ENCODE measurements at regions not wholly inside any gene's neighbourhood (a gene's known extent, or its start where the extent isn't known, plus 50 kb on each side); places are given as distances from the start of the nearest gene placed in this dataset.

DNA sequence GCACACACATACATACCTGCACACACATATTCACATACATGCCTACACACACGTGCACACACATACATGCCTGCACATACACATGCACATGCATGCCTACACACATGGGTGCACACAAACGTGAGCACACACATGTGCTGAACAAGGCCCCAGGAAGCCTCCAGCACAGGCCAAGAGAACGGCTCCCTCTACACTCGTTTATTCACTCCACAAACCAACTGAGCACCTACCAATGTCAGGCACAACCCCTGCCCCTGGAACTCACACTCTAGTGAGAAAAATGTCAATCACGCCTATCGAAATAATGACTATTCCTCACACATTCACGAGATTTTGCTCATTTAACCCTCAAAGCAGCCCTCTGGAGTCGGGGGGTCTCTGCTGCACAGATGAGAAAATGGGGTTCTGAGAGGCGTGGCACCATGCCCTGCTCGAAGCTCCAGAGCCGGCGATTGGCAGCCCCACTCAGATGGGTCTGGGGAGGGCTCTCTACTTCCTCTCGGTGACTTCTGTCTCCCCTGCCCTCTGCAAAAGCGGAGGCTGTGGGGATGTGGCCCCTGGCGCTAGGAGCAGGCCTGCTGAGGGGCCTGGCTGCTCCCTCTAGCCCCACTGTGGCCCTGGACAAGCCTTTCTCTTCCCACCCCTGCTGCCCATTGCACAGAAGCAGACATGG, 90.2 kb upstream of the RUNX3 start:
- intact Hi-C loops (cut with micrococcal nuclease), result loop anchor here (5.0 kb wide), 1 partner anchor 33 kb away; no protein-coding TSS in a partner anchor
- CTCF ChIA-PET, result interaction anchor here (1.6 kb wide), 1 partner anchor 12 kb away, joined by 5 read pairs; no protein-coding TSS in a partner anchor

More for the DNA sequence above, 90.2 kb upstream of the RUNX3 start:
- DNase-seq (no peak), ATAC-seq (ENCODE audit: low read depth) (no peak)
- Mint-ChIP-seq H3K27me3 (no peaks in the 10 kb centered on the region), H3K9me3 (ENCODE audit: insufficient read depth) (no peaks in the 10 kb centered on the region), H3K4me3 (peak overlapping the region; percentile 82), H3K27ac (peak overlapping the region; percentile 94), H3K4me1 (peaks cover 57% of the 10 kb centered on the region)
- WGBS (ENCODE audit: insufficient coverage), result 43% methylated on average over 15 of the region's 15 CpGs
- POLR2A ChIA-PET, result interaction anchor here (1.0 to 1.1 kb wide), 2 partner anchors 17 to 91 kb away, joined by 3 to 4 read pairs; no protein-coding TSS in a partner anchor
- Histone ChIP-seq H3K79me2 (ENCODE audit: control insufficient read depth, insufficient read depth, low read length) (no peaks in the 10 kb centered on the region), H4K20me1 (ENCODE audit: control insufficient read depth, insufficient read depth, low read length, poor library complexity, severe bottlenecking) (no peaks in the 10 kb centered on the region), H3K9ac (ENCODE audit: low read length) (no peak overlapping the region), H3K4me2 (replicated peaks; ENCODE audit: low read depth, low read length, poor library complexity, severe bottlenecking) (peak overlapping the region; percentile 78), H3K27me3 (replicated peaks in 1 of 4; ENCODE audit: control extremely low read depth in 1 of 4, control insufficient read depth in 3 of 4, insufficient read depth in 4 of 4, low read length in 3 of 4) (no peaks in the 10 kb centered on the region), H3K36me3 (replicated peaks in 1 of 2; ENCODE audit: control extremely low read depth in 1 of 2, control insufficient read depth in 1 of 2, extremely low read depth in 1 of 2, insufficient read depth in 2 of 2, low read length in 1 of 2) (no peaks in the 10 kb centered on the region), H3K4me1 (ENCODE audit: control insufficient read depth in 2 of 2, insufficient read depth in 2 of 2, low read length in 2 of 2) (peaks cover 49 to 58% of the 10 kb centered on the region in 2 donors), H3K4me3 (ENCODE audit: control extremely low read depth in 1 of 5, extremely low read depth in 1 of 5, insufficient read depth in 1 of 5, low read depth in 2 of 5, low read length in 4 of 5) (no peak overlapping the region), H3K27ac (ENCODE audit: low read length in 2 of 2) (peak overlapping the region in 1 of 2 donors; percentile 97), H2AFZ (ENCODE audit: insufficient read depth, low read depth, low read length, poor library complexity, severe bottlenecking) (peak overlapping the region; percentile 12), H3K9me3 (ENCODE audit: control extremely low read depth in 1 of 3, control insufficient read depth in 2 of 3, insufficient read depth in 1 of 3, low read length in 2 of 3) (peaks cover 0 to 3% (median 0%) of the 10 kb centered on the region in 3 donors)
- TF ChIP-seq EZH2 (IDR thresholded peaks at IDR 0.05; ENCODE audit: borderline replicate concordance, insufficient read depth, low read depth, low read length, poor library complexity, severe bottlenecking) (no peak), CTCF (IDR thresholded peaks at IDR 0.05) (no peak)
